ENCODE measurements at regions not wholly inside any gene's neighbourhood (a gene's known extent, or its start where the extent isn't known, plus 50 kb on each side); places are given as distances from the start of the nearest gene placed in this dataset.
"Not testable (repeated sequence)": the region's sequence is repeated elsewhere in the genome, so short reads cannot be mapped to it uniquely, and the experiment has no call there.

- no peak for DNase-seq
These were observed 172.0 kb downstream of the MC4R start for GRCh38 chr18:60200558-60200957.

GRCh38 chr18:60199505-60199904 is 173.1 kb downstream of the MC4R start:
- DNase-seq: no peak

- no peak for DNase-seq
These were observed 174.7 kb downstream of the MC4R start for GRCh38 chr18:60197671-60198462.

- DNase-seq: no peak
These were observed 175.6 kb downstream of the MC4R start for GRCh38 chr18:60196836-60197606.

GRCh38 chr18:60193780-60194179 is 178.8 kb downstream of the MC4R start:
- no peak for DNase-seq

GRCh38 chr18:60191926-60192325 is 180.6 kb downstream of the MC4R start:
- DNase-seq: no peak

GRCh38 chr18:60189856-60190255 is 182.7 kb downstream of the MC4R start:
- no peak for DNase-seq

GRCh38 chr18:60188958-60189357 is 183.6 kb downstream of the MC4R start:
- no peak for DNase-seq

GRCh38 chr18:60182223-60182622 is 190.4 kb downstream of the MC4R start:
- DNase-seq: no peak

GRCh38 chr18:60180671-60181070 is 191.9 kb downstream of the MC4R start:
- DNase-seq: no peak

- DNase-seq: not testable (repeated sequence)
These were observed 194.4 kb downstream of the MC4R start for GRCh38 chr18:60178224-60178623.

GRCh38 chr18:60176259-60176658 is 196.3 kb downstream of the MC4R start:
- no peak for DNase-seq

GRCh38 chr18:60174832-60175231 is 197.7 kb downstream of the MC4R start:
- DNase-seq: no peak

GRCh38 chr18:60172030-60172429 is 200.5 kb downstream of the MC4R start:
- DNase-seq: no peak

GRCh38 chr18:60163622-60164021 is 209.0 kb downstream of the MC4R start:
- DNase-seq: no peak

GRCh38 chr18:60162388-60162787 is 210.2 kb downstream of the MC4R start:
- DNase-seq: no peak

GRCh38 chr18:60157810-60158209 is 214.8 kb downstream of the MC4R start:
- no peak for DNase-seq

- no peak for DNase-seq
These were observed 219.2 kb downstream of the MC4R start for GRCh38 chr18:60153376-60153775.

GRCh38 chr18:60149316-60149715 is 223.3 kb downstream of the MC4R start:
- DNase-seq: no peak

- no peak for DNase-seq
These were observed 225.3 kb downstream of the MC4R start for GRCh38 chr18:60147323-60147722.

GRCh38 chr18:60146220-60146960 is 226.2 kb downstream of the MC4R start:
- DNase-seq: no peak

GRCh38 chr18:60145776-60146175 is 226.8 kb downstream of the MC4R start:
- DNase-seq: no peak

- DNase-seq: no peak
These were observed 235.0 kb downstream of the PMAIP1 start for GRCh38 chr18:60134806-60135205.

GRCh38 chr18:60130284-60130683 is 230.5 kb downstream of the PMAIP1 start:
- DNase-seq: no peak

All from NCI-H510A (cell line).